Central memory CD8-positive, alpha-beta T cell (primary cell): ENCODE measurements at regions not wholly inside any gene's neighbourhood (a gene's known extent, or its start where the extent isn't known, plus 50 kb on each side); places are given as distances from the start of the nearest gene placed in this dataset.
"Not testable (repeated sequence)": the region's sequence is repeated elsewhere in the genome, so short reads cannot be mapped to it uniquely, and the experiment has no call there.

Source experiments
- ATAC-seq: fragments of 150-1000 bp; cut with Tn5 transposase; replicated peaks from 2 replicates; pipeline ENCODE4 v1.10.0; 2022; ENCODE audit warnings: mild to moderate bottlenecking, moderate FRiP score, moderate number of reproducible peaks; ENCODE audit not compliant: poor library complexity, severe bottlenecking; ENCODE audit errors: extremely low read depth
- DNase-seq, 2 donors: peaks; one replicate each; pipeline ENCODE4 v3.0.0; 2021; ENCODE audit warnings: low spot score in 2 of 2
- H3K27ac Mint-ChIP-seq: one replicate; pipeline ENCODE4 v1.8.0; 2022; ENCODE audit warnings: low read depth, mild to moderate bottlenecking, moderate library complexity, mixed read lengths
- H3K27me3 Mint-ChIP-seq: one replicate; pipeline ENCODE4 v1.8.0; 2022; ENCODE audit warnings: mixed read lengths
- H3K36me3 Mint-ChIP-seq: one replicate; pipeline ENCODE4 v1.8.0; 2022; ENCODE audit warnings: mild to moderate bottlenecking, moderate library complexity, mixed read lengths; ENCODE audit not compliant: insufficient read depth
- H3K4me1 Mint-ChIP-seq: one replicate; pipeline ENCODE4 v1.8.0; 2022; ENCODE audit warnings: mixed read lengths
- H3K4me3 Mint-ChIP-seq: one replicate; pipeline ENCODE4 v1.8.0; 2022; ENCODE audit warnings: mild to moderate bottlenecking, moderate library complexity, mixed read lengths
- H3K9me3 Mint-ChIP-seq: one replicate; pipeline ENCODE4 v1.8.0; 2022; ENCODE audit warnings: mixed read lengths

DNA sequence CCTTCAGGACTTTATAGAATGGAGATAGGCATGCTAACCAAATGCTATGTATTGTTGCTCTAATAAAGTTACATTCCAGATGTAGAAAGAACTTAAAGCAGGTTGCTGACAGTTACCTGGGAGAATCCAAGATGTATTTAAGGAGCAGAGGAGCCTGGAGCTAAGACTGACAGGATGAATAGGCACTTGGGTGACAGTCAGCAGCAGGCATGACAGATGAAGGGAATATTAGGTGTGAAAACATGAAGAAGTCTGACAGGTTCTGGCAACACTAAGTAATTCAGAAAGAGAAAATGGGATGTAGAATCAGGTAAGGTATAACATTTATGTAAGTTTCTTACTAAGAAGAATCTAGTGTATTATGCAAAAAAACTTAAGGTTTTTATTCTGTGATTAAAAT is 232.0 kb downstream of the DSC3 start:
- no peak for DNase-seq
- H3K9me3 Mint-ChIP-seq, result peaks cover 7% of the 10 kb centered on the region
- H3K4me3 Mint-ChIP-seq, result no peak overlapping the region
- H3K36me3 Mint-ChIP-seq, result no peaks in the 10 kb centered on the region
- H3K27me3 Mint-ChIP-seq, result no peaks in the 10 kb centered on the region
- no peak for ATAC-seq
- no peaks in the 10 kb centered on the region for H3K4me1 Mint-ChIP-seq
- no peak overlapping the region for H3K27ac Mint-ChIP-seq

DNA sequence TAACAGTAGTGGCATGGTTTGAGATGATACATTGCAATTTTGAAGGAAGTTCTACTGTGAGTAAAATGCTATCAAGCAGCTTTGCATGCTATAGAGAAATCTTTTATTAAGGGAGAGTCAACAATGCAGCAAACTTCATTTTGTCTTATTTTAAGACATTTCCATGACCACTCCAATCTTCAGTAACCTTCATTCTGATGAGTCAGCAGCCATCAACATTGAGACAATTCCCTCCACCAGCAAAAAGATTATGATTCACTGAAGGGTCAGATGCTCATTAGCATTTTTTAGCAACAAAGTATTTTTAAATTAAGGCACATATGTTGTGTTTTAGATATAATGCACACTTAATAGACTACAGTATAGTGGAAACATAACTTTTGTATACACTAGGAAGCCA is 235.7 kb downstream of the DSC3 start:
- H3K9me3 Mint-ChIP-seq, result peaks cover 18% of the 10 kb centered on the region
- DNase-seq, result no peak
- no peak overlapping the region for H3K4me3 Mint-ChIP-seq
- H3K27ac Mint-ChIP-seq, result no peak overlapping the region
- no peaks in the 10 kb centered on the region for H3K36me3 Mint-ChIP-seq
- no peak for ATAC-seq
- H3K27me3 Mint-ChIP-seq, result no peaks in the 10 kb centered on the region
- H3K4me1 Mint-ChIP-seq, result no peaks in the 10 kb centered on the region

GRCh38 chr18:30800800-30801199 is 241.7 kb downstream of the DSC3 start:
- DNase-seq (no peak), ATAC-seq (no peak)
- H3K9me3 Mint-ChIP-seq, result peaks cover 31% of the 10 kb centered on the region
- H3K27me3 Mint-ChIP-seq, result no peaks in the 10 kb centered on the region
- no peaks in the 10 kb centered on the region for H3K4me1 Mint-ChIP-seq
- no peak overlapping the region for H3K4me3 Mint-ChIP-seq
- H3K27ac Mint-ChIP-seq, result no peak overlapping the region
- no peaks in the 10 kb centered on the region for H3K36me3 Mint-ChIP-seq

- Mint-ChIP-seq H3K4me1 (no peaks in the 10 kb centered on the region), H3K27me3 (no peaks in the 10 kb centered on the region), H3K27ac (no peak overlapping the region), H3K9me3 (peaks cover 16% of the 10 kb centered on the region), H3K4me3 (no peak overlapping the region), H3K36me3 (no peaks in the 10 kb centered on the region)
- DNase-seq, result no peak
- no peak for ATAC-seq
Measured at GRCh38 chr18:30792051-30792450, 250.5 kb downstream of the DSC3 start.

DNA sequence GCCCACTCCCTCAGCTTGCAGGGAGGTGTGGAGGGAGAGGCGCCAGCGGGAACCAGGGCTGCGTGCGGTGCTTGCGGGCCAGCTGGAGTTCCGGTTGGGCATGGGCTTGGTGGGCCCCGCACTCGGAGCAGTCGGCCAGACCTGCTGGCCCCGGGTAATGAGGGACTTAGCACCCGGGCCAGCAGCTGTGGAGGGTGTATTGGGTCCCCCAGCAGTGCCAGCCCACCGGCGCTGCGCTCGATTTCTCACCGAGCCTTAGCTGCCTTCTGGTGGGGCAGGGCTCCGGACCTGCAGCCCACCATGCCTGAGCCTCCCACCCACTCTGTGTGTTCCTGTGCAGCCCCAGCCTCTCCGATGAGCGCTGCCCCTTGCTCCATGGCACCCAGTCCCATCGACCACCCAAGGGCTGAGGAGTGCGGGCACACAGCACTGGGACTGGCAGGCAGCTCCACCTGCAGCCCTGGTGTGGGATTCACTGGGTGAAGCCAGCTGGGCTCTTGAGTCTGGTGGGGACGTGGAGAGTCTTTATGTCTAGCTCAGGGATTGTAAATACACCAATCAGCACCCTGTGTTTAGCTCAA is 254.0 kb downstream of the DSC3 start:
- not testable (repeated sequence) for H3K27me3 Mint-ChIP-seq, DNase-seq, H3K27ac Mint-ChIP-seq, H3K36me3 Mint-ChIP-seq, ATAC-seq, H3K4me3 Mint-ChIP-seq, H3K4me1 Mint-ChIP-seq
- H3K9me3 Mint-ChIP-seq, result peaks cover 11% of the 10 kb centered on the region

- H3K27ac Mint-ChIP-seq, result no peak overlapping the region
- no peaks in the 10 kb centered on the region for H3K4me1 Mint-ChIP-seq
- no peak overlapping the region for H3K4me3 Mint-ChIP-seq
- no peaks in the 10 kb centered on the region for H3K27me3 Mint-ChIP-seq
- ATAC-seq (no peak), DNase-seq (no peak)
- peaks cover 14% of the 10 kb centered on the region for H3K9me3 Mint-ChIP-seq
- peaks cover 2% of the 10 kb centered on the region for H3K36me3 Mint-ChIP-seq
Measured at GRCh38 chr18:30787410-30787809, 255.1 kb downstream of the DSC3 start.

DNA sequence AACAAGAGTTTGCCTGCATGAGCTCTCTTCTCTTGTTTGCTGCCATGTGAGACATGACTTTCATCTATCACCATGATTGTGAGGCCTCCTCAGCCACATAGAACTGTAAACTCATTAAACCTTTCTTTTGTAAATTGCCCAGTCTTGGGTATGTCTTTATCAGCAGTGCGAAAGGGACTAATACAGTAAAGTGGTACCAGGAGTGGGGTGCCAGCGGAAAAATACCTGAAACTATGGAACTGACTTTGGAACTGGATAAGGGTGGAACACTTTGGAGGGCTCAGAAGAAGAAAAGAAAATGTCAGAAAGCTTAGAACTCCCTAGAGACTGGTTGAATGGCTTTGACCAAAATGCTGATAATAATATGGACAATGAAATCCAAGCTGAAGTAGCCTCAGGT is 260.9 kb downstream of the DSC3 start:
- Mint-ChIP-seq H3K4me1 (no peaks in the 10 kb centered on the region), H3K36me3 (peaks cover 4% of the 10 kb centered on the region), H3K9me3 (peaks cover 16% of the 10 kb centered on the region), H3K27ac (no peak overlapping the region), H3K27me3 (no peaks in the 10 kb centered on the region), H3K4me3 (no peak overlapping the region)
- ATAC-seq, result no peak
- no peak for DNase-seq

- ATAC-seq (no peak), DNase-seq (no peak)
- H3K27me3 Mint-ChIP-seq, result no peaks in the 10 kb centered on the region
- H3K9me3 Mint-ChIP-seq, result peaks cover 14% of the 10 kb centered on the region
- no peaks in the 10 kb centered on the region for H3K36me3 Mint-ChIP-seq
- no peaks in the 10 kb centered on the region for H3K4me1 Mint-ChIP-seq
- H3K4me3 Mint-ChIP-seq, result no peak overlapping the region
- H3K27ac Mint-ChIP-seq, result no peak overlapping the region
Measured at GRCh38 chr18:30775629-30776028, 266.9 kb downstream of the DSC3 start.

DNA sequence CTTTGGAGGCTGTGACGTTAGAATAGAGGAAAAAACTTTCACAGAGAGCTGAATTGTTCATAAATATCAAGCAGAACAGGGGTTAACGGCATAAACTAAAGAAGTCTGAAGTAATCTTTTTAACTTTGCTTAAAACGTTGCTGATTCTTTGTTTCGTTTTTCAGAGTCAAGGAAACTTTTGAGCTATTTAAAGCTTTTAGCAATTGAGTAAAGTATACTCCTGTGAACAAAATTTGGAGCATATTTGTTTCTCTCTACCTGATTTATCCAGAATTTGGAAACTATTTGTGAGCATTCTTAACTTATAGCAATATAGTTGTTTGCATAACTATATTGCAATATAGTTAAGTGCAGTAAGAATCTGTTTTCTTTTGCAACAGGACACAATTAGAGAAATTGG is 270.4 kb downstream of the DSC3 start:
- not testable (repeated sequence) for ATAC-seq, H3K4me1 Mint-ChIP-seq, H3K27me3 Mint-ChIP-seq, H3K36me3 Mint-ChIP-seq, H3K4me3 Mint-ChIP-seq, DNase-seq, H3K27ac Mint-ChIP-seq
- peaks cover 23% of the 10 kb centered on the region for H3K9me3 Mint-ChIP-seq

GRCh38 chr18:30766053-30766452 is 276.5 kb downstream of the DSC3 start:
- no peaks in the 10 kb centered on the region for H3K4me1 Mint-ChIP-seq
- no peaks in the 10 kb centered on the region for H3K27me3 Mint-ChIP-seq
- no peak for ATAC-seq
- no peaks in the 10 kb centered on the region for H3K36me3 Mint-ChIP-seq
- no peak for DNase-seq
- no peak overlapping the region for H3K27ac Mint-ChIP-seq
- peaks cover 16% of the 10 kb centered on the region for H3K9me3 Mint-ChIP-seq
- H3K4me3 Mint-ChIP-seq, result no peak overlapping the region

- no peaks in the 10 kb centered on the region for H3K27me3 Mint-ChIP-seq
- H3K4me1 Mint-ChIP-seq, result no peaks in the 10 kb centered on the region
- peaks cover 11% of the 10 kb centered on the region for H3K9me3 Mint-ChIP-seq
- H3K27ac Mint-ChIP-seq, result no peak overlapping the region
- DNase-seq (no peak), ATAC-seq (no peak)
- no peak overlapping the region for H3K4me3 Mint-ChIP-seq
- H3K36me3 Mint-ChIP-seq, result no peaks in the 10 kb centered on the region
Measured at GRCh38 chr18:30765247-30765646, 277.3 kb downstream of the DSC3 start.

DNA sequence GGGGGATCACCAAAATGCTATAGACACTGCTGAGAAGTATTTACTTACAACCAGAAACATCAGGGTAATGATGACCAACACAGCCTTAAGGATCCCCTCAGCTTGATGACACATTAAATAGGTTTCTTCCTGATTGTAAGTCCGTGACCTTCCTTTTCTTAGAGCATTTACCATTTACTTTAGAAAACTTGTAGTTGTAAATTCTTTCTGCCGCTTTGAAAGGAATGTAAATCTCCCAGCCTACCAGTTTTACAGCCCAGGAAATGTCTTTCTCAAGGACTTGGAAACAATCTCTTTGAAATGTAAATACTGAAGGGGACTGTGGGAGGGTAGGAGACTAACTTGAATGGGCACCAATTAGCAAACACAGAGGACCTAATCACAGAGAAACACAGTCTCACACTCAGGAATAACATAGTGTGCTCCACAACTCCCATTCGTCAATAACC is 278.6 kb downstream of the DSC3 start:
- H3K36me3 Mint-ChIP-seq, result no peaks in the 10 kb centered on the region
- H3K27ac Mint-ChIP-seq, result no peak overlapping the region
- H3K4me1 Mint-ChIP-seq, result no peaks in the 10 kb centered on the region
- DNase-seq (no peak), ATAC-seq (no peak)
- H3K4me3 Mint-ChIP-seq, result no peak overlapping the region
- H3K27me3 Mint-ChIP-seq, result no peaks in the 10 kb centered on the region
- H3K9me3 Mint-ChIP-seq, result peaks cover 6% of the 10 kb centered on the region

GRCh38 chr18:30754846-30755245 is 287.7 kb downstream of the DSC3 start:
- ATAC-seq (no peak), DNase-seq (no peak)
- H3K4me3 Mint-ChIP-seq, result no peak overlapping the region
- H3K36me3 Mint-ChIP-seq, result no peaks in the 10 kb centered on the region
- peaks cover 27% of the 10 kb centered on the region for H3K9me3 Mint-ChIP-seq
- no peaks in the 10 kb centered on the region for H3K4me1 Mint-ChIP-seq
- no peak overlapping the region for H3K27ac Mint-ChIP-seq
- no peaks in the 10 kb centered on the region for H3K27me3 Mint-ChIP-seq

DNA sequence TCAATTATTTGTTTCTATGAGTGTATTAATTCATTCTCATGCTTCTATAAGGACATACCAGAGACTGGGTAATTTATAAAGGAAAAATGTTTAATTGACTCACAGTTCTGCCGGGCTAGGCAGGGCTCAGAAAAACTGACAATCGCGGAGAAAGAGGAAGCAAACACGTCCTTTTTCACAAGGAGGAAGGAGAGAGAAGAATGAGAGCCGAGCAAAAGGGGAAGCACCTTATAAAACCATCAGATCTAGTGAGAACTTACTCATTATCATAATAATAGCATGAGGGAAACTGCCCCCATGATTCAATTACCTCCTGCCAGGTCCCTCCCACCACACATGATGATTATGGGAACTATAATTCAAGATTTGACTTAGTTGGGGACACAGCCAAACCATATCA is 294.0 kb downstream of the DSC3 start:
- H3K9me3 Mint-ChIP-seq, result peaks cover 15% of the 10 kb centered on the region
- ATAC-seq, result no peak
- no peaks in the 10 kb centered on the region for H3K4me1 Mint-ChIP-seq
- H3K4me3 Mint-ChIP-seq, result no peak overlapping the region
- no peak for DNase-seq
- no peak overlapping the region for H3K27ac Mint-ChIP-seq
- H3K27me3 Mint-ChIP-seq, result no peaks in the 10 kb centered on the region
- H3K36me3 Mint-ChIP-seq, result no peaks in the 10 kb centered on the region
